A549 (cell line): ENCODE measurements at regions not wholly inside any gene's neighbourhood (a gene's known extent, or its start where the extent isn't known, plus 50 kb on each side); places are given as distances from the start of the nearest gene placed in this dataset.

Source experiments
- ATAC-seq, 2 experiments: fragments of 200-7000 bp in 1 of 2; fragments of >200 bp in 1 of 2; cut with Nextera tagmentation in 1 of 2; cut with Tn5 transposase in 1 of 2; 3 replicates each; pipeline versions ENCODE4 v1.8.0 to v1.9.1; 2018 to 2020; ENCODE audit warnings: mild to moderate bottlenecking in 1 of 2, moderate library complexity in 1 of 2
- CTCF ChIA-PET: fragments of 300-600 bp; sonication (Branson Sonifier 250); formaldehyde crosslinking; extraction: SDS; loops from one replicate; lab custom pipeline; 2021; ENCODE audit warnings: antibody characterized with exemption, inconsistent platforms; lab: Yijun Ruan, JAX
- POLR2A ChIA-PET: fragments of 350-600 bp; formaldehyde crosslinking; extraction: SDS; loops from one replicate; lab custom pipeline; 2021; ENCODE audit warnings: antibody characterized with exemption, inconsistent platforms; lab: Yijun Ruan, JAX
- DNase-seq, 2 experiments: peaks; one replicate each; pipeline versions ENCODE4 v3.0.0 to v3.0.0-alpha.2; 2011 to 2016; ENCODE audit warnings: low read depth in 1 of 2, low spot score in 1 of 2
- FAIRE-seq: peaks from 2 replicates; lab custom pipeline; 2011; peaks lifted over from hg19 to GRCh38; lab: Jason Lieb, UNC
- H3K27ac ChIP-seq, 2 experiments: fragments of >200 bp; sonication (Bioruptor Twin); formaldehyde crosslinking; 3 replicates each; pipeline ENCODE4 v1.5.1; 2016 to 2017
- H3K4me1 ChIP-seq: fragments of >200 bp; sonication (Bioruptor Twin); formaldehyde crosslinking; 3 replicates; pipeline ENCODE4 v1.6.1; 2016
- H3K4me2 ChIP-seq: fragments of >200 bp; sonication (Bioruptor Twin); formaldehyde crosslinking; 3 replicates; pipeline ENCODE4 v1.6.1; 2016
- H3K4me3 ChIP-seq: fragments of >200 bp; sonication (Bioruptor Twin); formaldehyde crosslinking; 3 replicates; pipeline ENCODE4 v1.5.1; 2016
- H3K9me3 ChIP-seq: fragments of >200 bp; sonication (Bioruptor Twin); formaldehyde crosslinking; 3 replicates; pipeline ENCODE4 v1.6.1; 2016
- ATOH8 ChIP-seq: fragments of 250-450 bp; sonication (Bioruptor Pico); IDR thresholded peaks from 2 replicates; pipeline ENCODE4 v1.5.0; 2020; ENCODE audit warnings: low read depth, mild to moderate bottlenecking, moderate library complexity
- BCL3 ChIP-seq: fragments of >200 bp; sonication (Bioruptor Twin); formaldehyde crosslinking; IDR thresholded peaks from 3 replicates; pipeline ENCODE4 v1.6.1; 2016
- CBX8 ChIP-seq: fragments of 200-600 bp; sonication (generic); IDR thresholded peaks from 2 replicates; pipeline ENCODE4 v1.6.1; 2016
- CEBPB ChIP-seq, 2 experiments: fragments of >200 bp in 1 of 2; sonication (Bioruptor Twin) in 1 of 2; formaldehyde crosslinking in 1 of 2; IDR thresholded peaks; 2 replicates each; pipeline ENCODE4 v1.6.1; 2012 to 2016
- CHD2 ChIP-seq: fragments of 150-350 bp; IDR thresholded peaks from 2 replicates; pipeline ENCODE4 v1.6.1; 2014; ENCODE audit warnings: low read length; ENCODE audit not compliant: partially characterized antibody
- CHD4 ChIP-seq: fragments of 200-600 bp; sonication (generic); IDR thresholded peaks from 2 replicates; pipeline ENCODE4 v1.6.1; 2016; ENCODE audit warnings: antibody characterized with exemption, mild to moderate bottlenecking, borderline replicate concordance
- E2F6 ChIP-seq: IDR thresholded peaks from 2 replicates; pipeline ENCODE4 v1.6.1; 2012; ENCODE audit warnings: low read depth, borderline replicate concordance
- ELK1 ChIP-seq: fragments of 150-350 bp; IDR thresholded peaks from 2 replicates; pipeline ENCODE4 v1.6.1; 2014; ENCODE audit warnings: low read depth, mild to moderate bottlenecking, low read length
- EP300 ChIP-seq, 2 experiments: fragments of >200 bp; sonication (Bioruptor Twin); formaldehyde crosslinking; IDR thresholded peaks; 2 replicates in 1 of 2; 3 replicates in 1 of 2; pipeline ENCODE4 v1.6.1; 2016 to 2017
- ESRRA ChIP-seq: fragments of 150-350 bp; IDR thresholded peaks from 2 replicates; pipeline ENCODE4 v1.6.1; 2014; ENCODE audit warnings: mild to moderate bottlenecking, low read length, borderline replicate concordance
- FOSB ChIP-seq: fragments of 250-450 bp; sonication (Bioruptor Pico); IDR thresholded peaks from 2 replicates; pipeline ENCODE4 v1.5.0; 2020; ENCODE audit warnings: mild to moderate bottlenecking, moderate library complexity
- FOSL2 ChIP-seq, 2 experiments: fragments of 450-650 bp in 1 of 2; fragments of >200 bp in 1 of 2; sonication (Bioruptor Twin) in 1 of 2; formaldehyde crosslinking; IDR thresholded peaks; 2 replicates each; pipeline versions ENCODE4 v1.5.0 to v1.6.1; 2016 to 2020; ENCODE audit warnings: mild to moderate bottlenecking in 1 of 2, moderate library complexity in 1 of 2
- HDAC2 ChIP-seq: fragments of 200-600 bp; sonication (generic); IDR thresholded peaks from 2 replicates; pipeline ENCODE4 v1.6.1; 2016
- KDM1A ChIP-seq: fragments of 200-600 bp; sonication (generic); IDR thresholded peaks from 2 replicates; pipeline ENCODE4 v1.6.1; 2016; ENCODE audit warnings: low read depth, mild to moderate bottlenecking
- KDM5A ChIP-seq: fragments of 200-600 bp; sonication (generic); IDR thresholded peaks from 2 replicates; pipeline ENCODE4 v1.6.1; 2016; ENCODE audit warnings: antibody characterized with exemption, mild to moderate bottlenecking
- MAFK ChIP-seq: fragments of 450-650 bp; IDR thresholded peaks from 2 replicates; pipeline ENCODE4 v1.6.1; 2014; ENCODE audit not compliant: partially characterized antibody
- MAX ChIP-seq: IDR thresholded peaks from 2 replicates; pipeline ENCODE4 v1.6.1; 2012
- NPAS2 ChIP-seq: fragments of 250-450 bp; sonication (Bioruptor Pico); IDR thresholded peaks from 2 replicates; pipeline ENCODE4 v1.8.0; 2022; ENCODE audit warnings: mild to moderate bottlenecking, moderate library complexity, borderline replicate concordance
- NR3C1 ChIP-seq: fragments of >200 bp; sonication (Bioruptor Twin); formaldehyde crosslinking; IDR thresholded peaks from 3 replicates; pipeline ENCODE4 v1.6.1; 2017
- PBX3 ChIP-seq: IDR thresholded peaks from 2 replicates; pipeline ENCODE4 v1.6.1; 2012
- PHF8 ChIP-seq: fragments of 200-600 bp; sonication (generic); IDR thresholded peaks from 2 replicates; pipeline ENCODE4 v1.6.1; 2016; ENCODE audit warnings: low read depth, mild to moderate bottlenecking, antibody characterized with exemption, moderate library complexity, borderline replicate concordance
- POLR2A ChIP-seq: IDR thresholded peaks from 2 replicates; pipeline ENCODE4 v1.6.1; 2012; ENCODE audit warnings: mild to moderate bottlenecking, low read length
- RARB ChIP-seq: fragments of 250-450 bp; sonication (Bioruptor Pico); IDR thresholded peaks from 2 replicates; pipeline ENCODE4 v1.8.0; 2021; ENCODE audit warnings: mild to moderate bottlenecking, moderate library complexity
- RNF2 ChIP-seq: fragments of 200-600 bp; sonication (generic); IDR thresholded peaks from 2 replicates; pipeline ENCODE4 v1.6.1; 2016; ENCODE audit warnings: low read depth, mild to moderate bottlenecking, antibody characterized with exemption, moderate library complexity, borderline replicate concordance
- SMC3 ChIP-seq: fragments of >200 bp; sonication (Bioruptor Twin); formaldehyde crosslinking; IDR thresholded peaks from 3 replicates; pipeline ENCODE4 v1.6.1; 2018; ENCODE audit warnings: inconsistent platforms
- USF2 ChIP-seq: fragments of 450-650 bp; IDR thresholded peaks from 2 replicates; pipeline ENCODE4 v1.6.1; 2014; ENCODE audit warnings: antibody characterized with exemption
- ZFP36 ChIP-seq: fragments of 450-650 bp; IDR thresholded peaks from 2 replicates; pipeline ENCODE4 v1.6.1; 2014; ENCODE audit warnings: borderline replicate concordance; ENCODE audit not compliant: partially characterized antibody
- WGBS: methylation state at CpG from one replicate; pipeline ENCODE4 v1.1.6; 2017; ENCODE audit errors: missing lambda C conversion rate; 5-methylcytosine and 5-hydroxymethylcytosine counted together

- WGBS, result 93% methylated on average over 7 of the region's 7 CpGs
- Histone ChIP-seq H3K9me3 (no peaks in the 10 kb centered on the region), H3K4me3 (no peak overlapping the region), H3K4me1 (peaks cover 26% of the 10 kb centered on the region), H3K27ac (no peak overlapping the region), H3K4me2 (no peak overlapping the region; the same call in 2 of the 3 replicates)
- no peak for DNase-seq
- ChIA-PET POLR2A (no interaction called here), CTCF (interaction anchor here (0.9 kb wide), 1 partner anchor 24 kb away, joined by 3 read pairs; no protein-coding TSS in a partner anchor)
- TF ChIP-seq ESRRA, result no peak
- TF ChIP-seq CHD2, result no peak
- no peak for TF ChIP-seq RARB (CRISPR knock-in tag)
- no peak for TF ChIP-seq KDM1A
- TF ChIP-seq SMC3, result no peak
- no peak for TF ChIP-seq FOSB (CRISPR knock-in tag)
- no peak for TF ChIP-seq POLR2A
- no peak for TF ChIP-seq E2F6
- no peak for TF ChIP-seq RNF2
- TF ChIP-seq CHD4, result no peak
- no peak for TF ChIP-seq ELK1
- no peak for TF ChIP-seq CEBPB (IDR thresholded peaks at IDR 0.05)
- TF ChIP-seq ZFP36, result no peak
- no peak for TF ChIP-seq USF2
- TF ChIP-seq KDM5A, result no peak
- TF ChIP-seq BCL3, result no peak
- FAIRE-seq, result no peak
- ATAC-seq, result no peak
Measured at GRCh38 chr2:174663550-174663949, 65.9 kb upstream of the WIPF1 start.

GRCh38 chr2:174662859-174663258 lies 65.3 kb upstream of the WIPF1 start:
- peak overlapping the region; percentile 37 for H3K4me2 ChIP-seq
- FAIRE-seq, result no peak
- H3K9me3 ChIP-seq, result no peaks in the 10 kb centered on the region
- peaks cover 26% of the 10 kb centered on the region for H3K4me1 ChIP-seq
- 70% methylated on average over 3 of the region's 3 CpGs for WGBS
- ChIA-PET POLR2A (no interaction called here), CTCF (no interaction called here)
- no peak for ATAC-seq
- no peak overlapping the region for H3K27ac ChIP-seq
- DNase-seq, result no peak
- no peak for TF ChIP-seq NPAS2 (CRISPR knock-in tag)
- TF ChIP-seq CHD4, result no peak
- TF ChIP-seq KDM5A, result no peak
- H3K4me3 ChIP-seq, result no peak overlapping the region

GRCh38 chr2:174662459-174662858 lies 64.9 kb upstream of the WIPF1 start:
- WGBS, result 7% methylated on average over 3 of the region's 3 CpGs
- ChIA-PET POLR2A (no interaction called here), CTCF (no interaction called here)
- H3K27ac ChIP-seq, result no peak overlapping the region
- H3K4me2 ChIP-seq, result peak overlapping the region; percentile 37
- H3K4me1 ChIP-seq, result peaks cover 26% of the 10 kb centered on the region
- DNase-seq, result peak; percentile 8 to 13
- no peak overlapping the region for H3K4me3 ChIP-seq
- TF ChIP-seq FOSL2 (IDR thresholded peaks at IDR 0.05), result no peak
- 0 out of 2 replicates have a peak, but pooled peaks have one; percentile 8 for TF ChIP-seq FOSL2 (CRISPR knock-in tag; IDR thresholded peaks at IDR 0.05)
- no peak for TF ChIP-seq EP300 (IDR thresholded peaks at IDR 0.05)
- TF ChIP-seq PBX3, result no peak
- no peak for TF ChIP-seq CEBPB (IDR thresholded peaks at IDR 0.05)
- peak; percentile 64 for TF ChIP-seq MAX
- TF ChIP-seq CBX8, result no peak
- TF ChIP-seq MAFK, result no peak
- TF ChIP-seq HDAC2, result no peak
- TF ChIP-seq KDM5A, result no peak
- TF ChIP-seq CHD2, result no peak
- no peak for TF ChIP-seq ZFP36
- no peak for TF ChIP-seq NR3C1
- TF ChIP-seq PHF8, result no peak
- no peak for TF ChIP-seq SMC3
- TF ChIP-seq ATOH8, result no peak
- TF ChIP-seq, all 56 proteins: peak for 2
- peak; percentile 51 to 63; a peak in 3 of 6 replicates for ATAC-seq
- H3K9me3 ChIP-seq, result no peaks in the 10 kb centered on the region
- no peak for FAIRE-seq
